IPS-NIHi7 (cell line): ENCODE measurements at regions not wholly inside any gene's neighbourhood (a gene's known extent, or its start where the extent isn't known, plus 50 kb on each side); places are given as distances from the start of the nearest gene placed in this dataset.
"Not testable (repeated sequence)": the region's sequence is repeated elsewhere in the genome, so short reads cannot be mapped to it uniquely, and the experiment has no call there.

ENCODE experiments used
- DNase-seq: peaks from one replicate; pipeline ENCODE4 v3.0.0; 2012; ENCODE audit warnings: mixed read lengths; ENCODE audit errors: extremely low spot score

- no peak for DNase-seq
Measured at GRCh38 chr14:30260833-30261607, 297.9 kb upstream of the G2E3 start.

GRCh38 chr14:30264161-30264560 is 294.8 kb upstream of the G2E3 start:
- no peak for DNase-seq

- no peak for DNase-seq
Measured at GRCh38 chr14:30266290-30266689, 292.7 kb upstream of the G2E3 start.

- no peak for DNase-seq
Measured at GRCh38 chr14:30267141-30267540, 291.8 kb upstream of the G2E3 start.

GRCh38 chr14:30270200-30271161 is 288.5 kb upstream of the G2E3 start:
- DNase-seq: peak; percentile 91

GRCh38 chr14:30271811-30272323 is 287.1 kb upstream of the G2E3 start:
- DNase-seq: no peak

- no peak for DNase-seq
Measured at GRCh38 chr14:30272848-30273832, 285.8 kb upstream of the G2E3 start.

GRCh38 chr14:30275604-30276003 is 283.4 kb upstream of the G2E3 start:
- no peak for DNase-seq

GRCh38 chr14:30277268-30277667 is 281.7 kb upstream of the G2E3 start:
- no peak for DNase-seq

GRCh38 chr14:30278856-30279255 is 280.1 kb upstream of the G2E3 start:
- not testable (repeated sequence) for DNase-seq

GRCh38 chr14:30283822-30284446 is 275.0 kb upstream of the G2E3 start:
- peak; percentile 57 for DNase-seq

- DNase-seq: no peak
Measured at GRCh38 chr14:30284808-30285207, 274.1 kb upstream of the G2E3 start.

- DNase-seq: no peak
Measured at GRCh38 chr14:30287579-30288445, 271.1 kb upstream of the G2E3 start.

GRCh38 chr14:30290001-30290400 is 269.0 kb upstream of the G2E3 start:
- no peak for DNase-seq

GRCh38 chr14:30291216-30291615 is 267.7 kb upstream of the G2E3 start:
- no peak for DNase-seq

GRCh38 chr14:30292541-30292940 is 266.4 kb upstream of the G2E3 start:
- no peak for DNase-seq

- DNase-seq: no peak
Measured at GRCh38 chr14:30295980-30296379, 263.0 kb upstream of the G2E3 start.

- no peak for DNase-seq
Measured at GRCh38 chr14:30296931-30297405, 262.0 kb upstream of the G2E3 start.

- DNase-seq: peak; percentile 11
Measured at GRCh38 chr14:30297876-30298795, 260.8 kb upstream of the G2E3 start.
